ENCODE measurements at regions not wholly inside any gene's neighbourhood (a gene's known extent, or its start where the extent isn't known, plus 50 kb on each side); places are given as distances from the start of the nearest gene placed in this dataset.
"Not testable (repeated sequence)": the region's sequence is repeated elsewhere in the genome, so short reads cannot be mapped to it uniquely, and the experiment has no call there.

GRCh38 chrY:26315065-26315464, 693.1 kb downstream of the CDY1 start:
- peaks cover 0 to 19% (median 0%) of the 10 kb centered on the region in 4 donors for H3K4me1 ChIP-seq
- H3K27me3 ChIP-seq; H3K4me3 ChIP-seq; H3K27ac ChIP-seq; intact Hi-C loops (cut with DNase I; ENCODE audit: low total_unique reads); DNase-seq; H3K36me3 ChIP-seq; H3K9me3 ChIP-seq: not testable (repeated sequence)
- TF ChIP-seq CTCF (IDR thresholded peaks at IDR 0.05): peak; percentile 38 to 41

- DNase-seq; H3K4me3 ChIP-seq; intact Hi-C loops (cut with DNase I; ENCODE audit: low total_unique reads): not testable (repeated sequence)
These were observed 697.7 kb downstream of the CDY1 start for GRCh38 chrY:26319488-26320202.

GRCh38 chrY:26322756-26323155, 700.8 kb downstream of the CDY1 start:
- H3K27ac ChIP-seq; H3K36me3 ChIP-seq; H3K4me3 ChIP-seq; DNase-seq; H3K27me3 ChIP-seq; H3K9me3 ChIP-seq; intact Hi-C loops (cut with DNase I; ENCODE audit: low total_unique reads): not testable (repeated sequence)
- peaks cover 0 to 13% (median 0%) of the 10 kb centered on the region in 4 donors for H3K4me1 ChIP-seq

More at GRCh38 chrY:26319488-26320202, 697.7 kb downstream of the CDY1 start:
- Histone ChIP-seq H3K27ac (peak overlapping the region in 1 of 2 donors; percentile 18), H3K4me1 (peaks cover 0 to 21% (median 0%) of the 10 kb centered on the region in 4 donors)
- not testable (repeated sequence) for H3K9me3 ChIP-seq, H3K36me3 ChIP-seq, H3K27me3 ChIP-seq

GRCh38 chrY:26352931-26353330, 731.0 kb downstream of the CDY1 start:
- H3K27me3 ChIP-seq; intact Hi-C loops (cut with DNase I; ENCODE audit: low total_unique reads); DNase-seq; H3K4me3 ChIP-seq; H3K27ac ChIP-seq; H3K36me3 ChIP-seq; H3K4me1 ChIP-seq; H3K9me3 ChIP-seq: not testable (repeated sequence)

DNA sequence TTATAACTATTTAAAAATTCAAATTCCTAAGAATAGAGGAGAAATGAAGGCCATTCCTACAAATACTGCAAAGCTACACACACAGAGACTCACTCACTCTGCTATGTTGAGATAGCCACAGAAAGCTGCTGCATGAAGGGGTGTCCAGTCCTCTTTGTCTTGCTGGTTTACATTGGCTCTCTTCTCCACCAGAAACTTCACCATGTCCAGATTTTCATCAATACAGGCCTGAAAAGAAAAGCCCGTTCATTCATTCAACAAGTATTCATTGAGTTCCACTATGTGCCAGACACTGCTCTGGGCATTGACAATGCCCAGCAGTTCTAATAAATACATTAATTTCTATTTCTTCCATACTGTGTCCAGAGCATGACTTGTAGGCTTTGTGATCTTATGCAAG, 732.3 kb downstream of the CDY1 start:
- Histone ChIP-seq H3K27me3 (no peaks in the 10 kb centered on the region), H3K4me3 (no peak overlapping the region), H3K27ac (no peak overlapping the region), H3K9me3 (no peaks in the 10 kb centered on the region), H3K4me1 (no peaks in the 10 kb centered on the region), H3K36me3 (no peaks in the 10 kb centered on the region)
- DNase-seq: no peak
- intact Hi-C loops (cut with DNase I; ENCODE audit: low total_unique reads): no loop called here
- TF ChIP-seq CTCF (IDR thresholded peaks at IDR 0.05): no peak

DNA sequence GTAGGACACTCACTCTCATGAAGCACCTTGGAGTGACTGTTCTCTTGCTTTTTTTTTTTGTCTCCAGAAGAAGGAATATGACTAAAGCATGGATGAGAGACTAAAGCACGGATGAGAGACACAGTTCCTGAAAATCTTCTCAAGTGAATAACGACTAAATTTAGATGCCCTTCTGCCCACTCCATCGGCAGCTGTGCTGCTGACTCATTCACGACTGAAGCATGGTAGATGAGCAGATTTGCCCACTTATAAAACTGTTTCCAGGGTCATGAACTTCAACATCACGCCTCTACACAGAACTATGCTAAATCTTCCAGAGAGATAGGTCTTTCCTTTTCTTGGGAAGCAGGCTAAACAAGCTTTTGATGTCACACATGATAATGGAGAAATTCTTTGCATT, 738.0 kb downstream of the CDY1 start:
- H3K4me3 ChIP-seq; H3K27ac ChIP-seq; H3K27me3 ChIP-seq; intact Hi-C loops (cut with DNase I; ENCODE audit: low total_unique reads); H3K36me3 ChIP-seq; H3K4me1 ChIP-seq; DNase-seq; H3K9me3 ChIP-seq: not testable (repeated sequence)

- H3K27me3 ChIP-seq; H3K4me3 ChIP-seq; H3K27ac ChIP-seq; H3K36me3 ChIP-seq; DNase-seq; H3K4me1 ChIP-seq; H3K9me3 ChIP-seq; intact Hi-C loops (cut with DNase I; ENCODE audit: low total_unique reads): not testable (repeated sequence)
These were observed 738.6 kb downstream of the CDY1 start for GRCh38 chrY:26360472-26360871.

DNA sequence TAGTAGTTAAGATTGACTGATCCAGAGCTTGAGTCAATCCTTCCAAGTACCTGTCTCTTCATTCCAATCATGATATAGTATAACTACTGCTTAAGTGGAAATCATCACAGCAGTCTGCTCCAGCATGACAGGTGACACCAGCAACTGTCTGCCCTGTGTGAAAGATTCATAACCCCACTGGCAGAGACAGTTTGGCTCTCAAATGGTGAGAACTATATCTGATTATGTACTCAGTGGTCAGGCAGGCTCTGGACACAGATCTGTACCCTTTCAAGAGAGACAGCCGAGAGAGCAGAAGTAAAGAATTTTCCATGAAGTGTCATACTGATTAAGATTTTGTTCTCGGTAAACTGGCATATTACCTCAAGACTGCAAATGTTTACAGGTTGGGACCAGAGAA, 741.5 kb downstream of the CDY1 start:
- DNase-seq; H3K4me3 ChIP-seq; H3K27me3 ChIP-seq; intact Hi-C loops (cut with DNase I; ENCODE audit: low total_unique reads); H3K36me3 ChIP-seq; H3K4me1 ChIP-seq; H3K27ac ChIP-seq; H3K9me3 ChIP-seq: not testable (repeated sequence)

- H3K4me3 ChIP-seq; H3K27ac ChIP-seq; H3K4me1 ChIP-seq; H3K9me3 ChIP-seq; intact Hi-C loops (cut with DNase I; ENCODE audit: low total_unique reads); H3K27me3 ChIP-seq; DNase-seq; H3K36me3 ChIP-seq: not testable (repeated sequence)
These were observed 744.2 kb downstream of the CDY1 start for GRCh38 chrY:26366091-26366490.

DNA sequence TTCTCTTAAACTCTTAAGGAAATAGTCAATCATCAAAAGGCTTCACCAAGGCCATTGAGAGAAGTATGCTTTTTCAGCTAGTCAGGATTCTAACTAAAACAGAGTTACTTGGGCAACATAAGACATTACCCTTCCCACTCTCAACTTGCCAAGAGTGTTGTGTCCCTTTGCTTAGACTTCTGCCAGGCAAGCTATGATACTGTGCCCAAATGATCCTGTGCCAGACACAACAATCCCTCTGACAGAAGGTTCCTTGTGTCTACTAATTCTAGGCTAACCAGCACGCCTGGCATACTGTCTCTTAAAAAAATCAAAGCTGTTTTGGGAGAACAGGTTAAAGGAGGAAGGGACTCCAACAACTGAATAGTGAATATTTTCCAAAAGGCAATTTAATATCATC, 750.6 kb downstream of the CDY1 start:
- intact Hi-C loops (cut with DNase I; ENCODE audit: low total_unique reads); H3K36me3 ChIP-seq; H3K4me1 ChIP-seq; H3K27me3 ChIP-seq; H3K9me3 ChIP-seq; H3K4me3 ChIP-seq; DNase-seq; H3K27ac ChIP-seq: not testable (repeated sequence)
